NCI-H2107 treated with DMSO at 0.1 percent for 48 hours (cell line): ENCODE measurements at regions not wholly inside any gene's neighbourhood (a gene's known extent, or its start where the extent isn't known, plus 50 kb on each side); places are given as distances from the start of the nearest gene placed in this dataset.
A peak's percentile ranks its signal among the peaks of the same experiment; 100 is the strongest.

ENCODE experiments used
- DNase-seq: peaks from one replicate; lab custom pipeline; 2025; ENCODE audit not compliant: unreplicated experiment; lab: John Stamatoyannopoulos, UW

GRCh38 chr10:25113191-25114035 lies 61.4 kb upstream of the GPR158 start:
- peak; percentile 75 for DNase-seq

DNA sequence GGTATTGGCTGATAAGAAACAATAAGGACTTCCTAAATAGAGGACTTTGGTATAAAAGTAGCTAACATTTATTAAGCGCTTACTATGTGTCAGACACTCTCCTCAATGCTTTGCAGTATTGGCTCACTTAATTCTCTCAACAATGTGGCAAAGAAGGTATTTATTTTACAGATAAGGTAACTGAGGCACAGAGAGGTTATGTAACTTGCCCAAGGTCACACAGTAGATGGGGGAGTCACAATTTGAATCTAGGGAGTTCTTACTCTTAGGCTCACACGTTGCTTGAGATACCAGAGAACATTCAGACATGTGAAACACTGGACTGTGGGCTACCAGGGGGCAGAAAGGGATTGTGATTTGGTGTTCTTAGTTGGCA lies 60.8 kb upstream of the GPR158 start:
- DNase-seq = no peak

GRCh38 chr10:25117757-25118156 lies 57.0 kb upstream of the GPR158 start:
- DNase-seq = no peak

- DNase-seq = no peak
Observed at GRCh38 chr10:25120188-25120587, 54.6 kb upstream of the GPR158 start.
